Pancreas (tissue), 10 donors: ENCODE measurements at regions not wholly inside any gene's neighbourhood (a gene's known extent, or its start where the extent isn't known, plus 50 kb on each side); places are given as distances from the start of the nearest gene placed in this dataset.

Experiments used
- ATAC-seq, 4 donors: fragments of 200-7000 bp; cut with Tn5 transposase; one replicate each; pipeline versions ENCODE4 v1.8.0 to v1.9.1; 2020; ENCODE audit warnings: mild to moderate bottlenecking in 4 of 4, moderate library complexity in 4 of 4
- DNase-seq, 6 donors: peaks; one replicate each; pipeline ENCODE4 v3.0.0-alpha.2; 2020
- FAIRE-seq: peaks from 2 replicates; lab custom pipeline; 2012; peaks lifted over from hg19 to GRCh38; lab: Jason Lieb, UNC
- H3K27ac ChIP-seq, 4 donors: fragments of 200-600 bp; sonication (generic); 1 replicate in 3 of 4; 2 replicates in 1 of 4; pipeline versions ENCODE4 v1.5.0 to v1.8.0; 2020
- H3K27me3 ChIP-seq, 4 donors: fragments of 200-600 bp; one replicate each; pipeline ENCODE4 v1.8.0; 2021
- H3K36me3 ChIP-seq, 3 donors: fragments of 200-600 bp; sonication (generic) in 1 of 3; one replicate each; pipeline versions ENCODE4 v1.5.0 to v1.8.0; 2020 to 2021
- H3K4me1 ChIP-seq, 3 donors: fragments of 200-600 bp; one replicate each; pipeline ENCODE4 v1.8.0; 2021
- H3K4me3 ChIP-seq, 4 donors: fragments of 200-600 bp; sonication (generic) in 2 of 4; one replicate each; pipeline versions ENCODE4 v1.5.0 to v1.8.0; 2020 to 2021
- H3K9me3 ChIP-seq, 4 donors: fragments of 200-600 bp; one replicate each; pipeline ENCODE4 v1.8.0; 2021
- CTCF ChIP-seq, 4 donors: fragments of 200-600 bp; sonication (generic) in 3 of 4; IDR thresholded peaks; one replicate each; pipeline versions ENCODE4 v1.5.0 to v1.8.0; 2021; ENCODE audit warnings: antibody characterized with exemption in 4 of 4
- WGBS, 2 donors: extraction: QIAGEN DNeasy Blood & Tissue Kit; methylation state at CpG; one replicate each; pipeline ENCODE4 v1.1.7; 2013; 5-methylcytosine and 5-hydroxymethylcytosine counted together
- intact Hi-C, 3 donors: fragments of 100-400 bp; cut with DNase I; formaldehyde crosslinking; loops; one replicate each; pipeline versions ENCODE4 v1.11.1 to v1.14.2; 2022
- donor health status: healthy with polysubstance abuse.
- donor health status: DM: no; HTN: no; CAD: no; lungs with moderate emphysema.
- donor health status: DM: no; HTN: no; CAD: no.
- donor health status: control.
- donor health status: control.
- donor health status: Bipolar disorder and iron deficiency.
- donor health status: DM: yes; HTN: yes; CAD: no.
- donor health status: DM: no; HTN: no; CAD: no.
- donor health status: DM: no; HTN: no; CAD: no.
- donor health status: DM: yes; HTN: yes; CAD: no.

GRCh38 chr15:77867266-77868047, 210.1 kb downstream of the TBC1D2B start:
- 84 to 89% methylated on average over 24 of the region's 24 CpGs for WGBS, 2 donors
- Histone ChIP-seq H3K4me1 (no peaks in the 10 kb centered on the region), H3K27me3 (no peaks in the 10 kb centered on the region), H3K27ac (no peak overlapping the region), H3K4me3 (no peak overlapping the region), H3K36me3 (no peaks in the 10 kb centered on the region), H3K9me3 (no peaks in the 10 kb centered on the region)
- FAIRE-seq: no peak
- intact Hi-C loops: no loop called here
- no peak for TF ChIP-seq CTCF (IDR thresholded peaks at IDR 0.05)
- peak in 1 of 6 donors; percentile 39 for DNase-seq
- ATAC-seq: no peak

- Histone ChIP-seq H3K4me3 (no peak overlapping the region), H3K27me3 (no peaks in the 10 kb centered on the region), H3K27ac (no peak overlapping the region), H3K4me1 (no peaks in the 10 kb centered on the region), H3K36me3 (no peaks in the 10 kb centered on the region), H3K9me3 (no peaks in the 10 kb centered on the region)
- WGBS, 2 donors: 40 to 57% methylated on average over 8 of the region's 8 CpGs
- TF ChIP-seq CTCF (IDR thresholded peaks at IDR 0.05): no peak
- DNase-seq: peak in 1 of 6 donors; percentile 46
- intact Hi-C loops: no loop called here
- ATAC-seq: no peak
- no peak for FAIRE-seq
Observed at GRCh38 chr15:77866596-77867125, 210.8 kb downstream of the TBC1D2B start.

GRCh38 chr15:77866186-77866585, 211.3 kb downstream of the TBC1D2B start:
- TF ChIP-seq CTCF (IDR thresholded peaks at IDR 0.05): no peak
- DNase-seq: peak in 1 of 6 donors; percentile 35
- Histone ChIP-seq H3K9me3 (no peaks in the 10 kb centered on the region), H3K27me3 (no peaks in the 10 kb centered on the region), H3K27ac (no peak overlapping the region), H3K4me3 (no peak overlapping the region), H3K36me3 (no peaks in the 10 kb centered on the region), H3K4me1 (no peaks in the 10 kb centered on the region)
- WGBS, 2 donors: 78 to 84% methylated on average over 8 of the region's 8 CpGs
- ATAC-seq: no peak
- FAIRE-seq: no peak
- intact Hi-C loops: no loop called here

GRCh38 chr15:77865701-77866100, 211.8 kb downstream of the TBC1D2B start:
- intact Hi-C loops: no loop called here
- TF ChIP-seq CTCF (IDR thresholded peaks at IDR 0.05): no peak
- FAIRE-seq: no peak
- Histone ChIP-seq H3K4me1 (no peaks in the 10 kb centered on the region), H3K4me3 (no peak overlapping the region), H3K9me3 (no peaks in the 10 kb centered on the region), H3K27ac (no peak overlapping the region), H3K27me3 (no peaks in the 10 kb centered on the region), H3K36me3 (no peaks in the 10 kb centered on the region)
- no peak for ATAC-seq
- DNase-seq: peak in 1 of 6 donors; percentile 30
- WGBS, 2 donors: 86 to 87% methylated on average over 7 of the region's 7 CpGs

GRCh38 chr15:77865106-77865610, 212.4 kb downstream of the TBC1D2B start:
- ATAC-seq: no peak
- Histone ChIP-seq H3K36me3 (no peaks in the 10 kb centered on the region), H3K4me1 (no peaks in the 10 kb centered on the region)

More at GRCh38 chr15:77865106-77865610, 212.4 kb downstream of the TBC1D2B start:
- H3K4me3 ChIP-seq: no peak overlapping the region
- 83 to 90% methylated on average over 7 of the region's 7 CpGs for WGBS, 2 donors
- no peaks in the 10 kb centered on the region for H3K9me3 ChIP-seq
- no peak for FAIRE-seq
- H3K27me3 ChIP-seq: no peaks in the 10 kb centered on the region
- H3K27ac ChIP-seq: no peak overlapping the region
- no peak for TF ChIP-seq CTCF (IDR thresholded peaks at IDR 0.05)
- intact Hi-C loops: no loop called here
- DNase-seq: peak in 1 of 6 donors; percentile 48
